HG02642 (cell line): ENCODE measurements at regions not wholly inside any gene's neighbourhood (a gene's known extent, or its start where the extent isn't known, plus 50 kb on each side); places are given as distances from the start of the nearest gene placed in this dataset.
"Not testable (repeated sequence)": the region's sequence is repeated elsewhere in the genome, so short reads cannot be mapped to it uniquely, and the experiment has no call there.

Experiments
- ATAC-seq: cut with Tn5 transposase; IDR thresholded peaks from one replicate; pipeline ENCODE4 v1.9.1; 2021; ENCODE audit warnings: mild to moderate bottlenecking; ENCODE audit not compliant: unreplicated experiment, poor library complexity

DNA sequence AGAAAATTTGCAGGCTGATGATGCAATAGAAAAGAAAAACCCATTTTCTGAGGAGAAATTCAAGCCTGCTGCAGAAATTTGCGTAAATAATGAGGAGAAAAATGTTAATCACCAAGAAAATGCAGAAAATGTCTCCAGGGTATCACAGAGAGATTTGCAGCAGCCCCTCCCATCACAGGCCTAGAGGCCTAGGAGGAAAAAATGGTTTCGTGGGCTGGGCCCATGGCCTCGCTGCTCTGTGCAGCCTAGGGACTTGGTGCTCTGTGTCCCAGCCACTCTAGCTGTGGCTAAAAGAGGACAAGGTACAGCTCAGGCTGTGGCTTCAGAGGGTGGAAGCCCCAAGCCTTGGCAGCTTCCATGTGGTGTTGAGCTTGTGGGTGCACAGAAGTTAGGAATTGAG, 374.8 kb upstream of the BOD1L1 start:
- not testable (repeated sequence) for ATAC-seq

DNA sequence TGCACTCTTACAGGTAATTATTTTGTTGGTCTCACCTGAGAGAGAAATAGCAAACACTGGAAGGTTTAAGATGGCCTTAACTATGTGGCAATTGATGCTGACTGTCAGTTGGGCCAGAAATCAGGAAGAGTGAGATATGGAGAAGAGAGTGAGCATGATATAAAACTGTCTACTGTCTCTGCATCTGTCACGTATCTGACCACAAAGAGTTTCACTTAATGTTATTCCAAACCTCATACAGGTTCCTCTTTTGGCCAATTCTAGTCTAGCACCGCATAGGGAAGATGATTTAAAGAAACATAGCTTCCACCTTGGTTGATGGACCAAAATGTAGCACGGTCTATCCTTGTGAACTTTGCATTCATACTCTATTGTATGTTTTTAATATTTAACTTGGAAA, 381.0 kb upstream of the BOD1L1 start:
- ATAC-seq: no peak

DNA sequence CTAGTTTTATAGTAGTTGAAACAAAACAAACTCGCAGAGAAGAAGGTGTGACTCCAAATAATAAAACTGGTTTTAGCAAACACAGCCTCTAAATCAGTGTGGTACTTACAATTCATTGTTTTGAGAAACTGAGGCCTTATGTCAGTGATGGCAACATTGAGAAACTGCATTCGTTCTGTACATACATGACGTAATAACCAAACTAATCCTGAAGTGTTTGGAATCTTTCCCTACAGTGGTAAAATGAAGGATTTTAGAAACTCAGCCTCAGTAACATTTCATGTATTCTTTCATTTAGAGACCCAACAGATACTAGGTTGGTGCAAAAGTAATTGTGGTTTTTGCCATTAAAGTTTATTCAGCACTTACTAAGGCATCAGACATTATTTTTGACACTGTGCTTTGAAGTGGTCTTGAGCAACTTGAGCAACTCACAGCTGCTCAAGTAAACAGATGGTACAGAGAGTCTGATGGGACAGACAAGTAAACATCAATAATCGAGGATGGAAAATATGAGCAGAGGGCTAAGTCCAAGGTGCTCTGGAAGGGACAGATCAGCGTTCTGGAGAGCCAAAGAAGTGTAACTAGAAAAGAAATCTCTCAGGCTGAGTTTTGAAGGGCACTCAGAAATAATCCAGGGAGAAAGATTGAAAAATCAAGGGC, 390.8 kb upstream of the BOD1L1 start:
- ATAC-seq: no peak

DNA sequence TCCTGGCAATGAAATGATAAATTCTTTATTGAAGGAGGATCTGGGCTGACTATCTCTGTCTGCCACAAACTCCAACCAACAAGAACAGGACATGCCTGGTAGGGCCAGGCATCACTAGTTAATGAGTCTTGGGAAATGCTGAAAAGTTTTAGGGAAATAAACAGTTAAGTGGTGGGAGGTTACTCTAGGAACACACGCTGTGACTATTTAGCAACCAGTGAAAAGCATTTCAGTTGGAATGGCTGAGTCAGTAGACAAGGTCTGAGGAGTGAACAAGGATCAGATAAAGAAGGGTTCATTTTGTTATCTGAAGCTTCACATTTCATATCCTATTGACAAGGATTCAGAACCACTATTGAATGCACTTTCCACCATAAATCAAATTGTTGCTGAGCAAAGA, 394.9 kb upstream of the BOD1L1 start:
- no peak for ATAC-seq

DNA sequence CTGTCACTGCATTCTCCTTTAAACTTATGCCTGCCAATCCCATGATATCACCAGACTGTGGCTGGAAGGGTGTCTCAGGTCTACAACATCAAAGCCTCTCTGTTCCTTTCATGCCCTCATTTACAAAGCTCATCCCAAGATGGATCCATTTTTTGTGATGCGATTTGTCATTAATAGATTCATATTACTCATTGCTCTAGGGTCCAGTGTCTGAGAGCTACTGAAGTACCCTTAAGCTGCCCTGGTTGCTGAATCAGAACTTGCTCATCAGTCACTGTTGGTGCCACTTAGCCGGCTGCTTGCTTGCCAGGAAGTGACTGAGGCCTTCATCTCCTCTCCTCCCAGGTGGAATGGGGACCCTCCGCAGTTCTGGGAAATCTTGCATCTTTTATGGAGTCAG, 395.5 kb upstream of the BOD1L1 start:
- no peak for ATAC-seq

DNA sequence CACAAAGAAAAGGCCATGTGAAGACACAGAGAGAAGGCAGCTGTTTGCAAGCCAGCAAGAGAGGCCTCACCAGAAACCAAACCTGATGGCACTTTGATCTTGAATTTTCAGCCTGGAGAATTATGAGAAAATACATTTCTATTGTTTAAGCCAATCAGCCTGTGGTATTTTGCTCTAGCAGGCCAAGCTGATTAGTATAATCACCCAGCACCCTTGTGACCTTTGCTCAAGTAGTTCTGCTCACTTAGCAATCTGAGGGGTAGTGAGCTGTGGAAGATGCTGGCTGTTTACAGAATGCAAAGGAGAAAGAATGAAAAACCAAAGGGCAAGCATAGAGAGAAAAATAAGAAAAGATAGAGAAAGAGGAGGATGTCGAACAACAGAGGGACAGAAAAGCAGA, 396.4 kb upstream of the BOD1L1 start:
- ATAC-seq: no peak

DNA sequence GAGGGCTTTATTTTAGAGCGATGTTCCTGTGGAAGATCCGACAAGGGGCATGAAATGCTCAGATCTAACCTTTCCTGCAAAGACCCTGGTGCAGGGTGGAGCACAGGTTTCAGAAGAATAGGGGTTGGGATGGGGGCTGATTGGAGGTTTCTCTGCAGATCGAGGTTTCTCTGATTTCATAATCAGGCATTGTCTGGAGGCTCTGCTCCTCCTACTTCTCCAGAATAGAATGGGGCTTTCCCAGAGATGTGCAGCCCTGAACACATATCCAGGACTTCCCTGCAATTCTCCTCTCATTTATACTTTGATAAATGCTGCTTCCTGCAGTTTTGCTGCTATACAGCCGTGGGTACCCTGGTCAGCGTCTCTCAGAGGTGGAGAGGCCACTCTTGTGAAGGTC, 397.6 kb upstream of the BOD1L1 start:
- ATAC-seq: no peak

DNA sequence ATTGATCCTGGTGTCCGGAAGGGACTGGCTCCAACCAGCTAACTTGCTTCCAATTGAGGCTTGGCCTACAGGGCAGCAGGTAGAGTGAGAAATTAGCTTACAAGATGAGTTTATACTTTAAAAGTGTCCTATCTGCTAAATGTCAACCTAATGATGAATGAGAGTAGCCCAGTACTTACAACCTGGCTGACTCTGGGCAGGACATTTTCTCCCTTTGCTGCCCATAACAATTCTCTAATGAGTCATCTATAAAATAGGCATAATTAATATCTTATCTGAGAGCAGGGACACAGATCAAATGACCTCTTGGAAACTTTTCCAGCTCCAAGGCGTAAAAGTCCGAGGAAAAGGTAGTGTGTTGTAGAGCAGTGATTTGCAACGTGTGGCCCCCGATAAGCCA, 398.4 kb upstream of the BOD1L1 start:
- ATAC-seq: no peak

DNA sequence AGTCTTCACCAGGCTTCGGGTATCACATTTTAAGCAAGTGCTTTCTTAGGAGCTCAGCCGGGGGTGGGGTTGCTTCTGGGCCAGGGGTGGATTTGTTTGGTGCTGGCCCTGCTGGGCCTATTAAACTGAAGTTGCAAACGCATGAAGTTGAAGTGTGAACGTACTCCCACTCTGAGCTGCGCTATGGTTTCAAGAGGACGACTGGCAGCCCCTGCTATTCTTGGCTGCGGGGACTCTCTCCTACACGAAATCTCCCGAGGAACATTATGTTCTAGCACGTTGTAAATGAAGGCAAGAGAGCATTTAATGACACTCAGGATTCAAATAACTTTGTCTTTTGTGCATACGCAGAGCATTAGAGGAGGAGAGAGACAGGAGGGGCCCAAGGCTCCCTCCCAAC, 401.3 kb upstream of the BOD1L1 start:
- no peak for ATAC-seq

DNA sequence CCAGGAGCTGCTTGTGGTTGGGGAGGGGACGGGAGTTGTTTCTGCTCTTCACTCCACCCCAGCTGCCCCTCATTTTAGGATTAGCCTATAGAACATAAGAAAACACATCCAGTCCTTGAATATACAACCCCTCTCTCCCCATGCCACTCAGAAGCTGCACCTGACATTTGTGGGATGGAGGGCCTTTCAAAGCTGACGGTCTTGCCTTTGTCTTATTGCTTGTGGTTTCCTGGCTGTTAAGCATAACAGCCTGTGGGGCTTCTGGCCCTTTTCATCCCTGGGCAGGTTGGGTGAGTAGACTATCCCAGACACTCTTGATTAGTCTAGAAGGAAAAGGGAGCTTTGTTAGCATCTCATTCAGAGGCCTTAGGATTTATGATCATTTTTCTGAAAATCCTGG, 407.6 kb upstream of the BOD1L1 start:
- no peak for ATAC-seq

DNA sequence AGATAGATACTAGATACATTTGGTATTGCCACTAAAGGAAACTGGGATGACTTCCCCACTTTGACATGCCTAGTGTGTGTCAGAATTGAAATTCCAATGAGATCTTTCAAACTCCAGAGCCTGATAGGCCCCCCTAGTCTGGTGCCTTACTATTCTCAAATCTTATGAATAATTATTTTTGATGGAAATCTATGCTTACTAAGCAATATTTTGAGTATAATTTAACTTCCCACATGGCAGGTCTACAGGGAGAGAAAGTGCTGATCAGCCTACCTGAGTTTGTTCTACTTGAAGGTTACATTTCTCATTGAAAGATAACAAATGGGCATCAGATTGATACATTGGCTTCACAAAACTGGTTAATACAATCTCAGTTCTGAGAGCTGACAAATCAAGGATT, 415.7 kb upstream of the BOD1L1 start:
- ATAC-seq: no peak

DNA sequence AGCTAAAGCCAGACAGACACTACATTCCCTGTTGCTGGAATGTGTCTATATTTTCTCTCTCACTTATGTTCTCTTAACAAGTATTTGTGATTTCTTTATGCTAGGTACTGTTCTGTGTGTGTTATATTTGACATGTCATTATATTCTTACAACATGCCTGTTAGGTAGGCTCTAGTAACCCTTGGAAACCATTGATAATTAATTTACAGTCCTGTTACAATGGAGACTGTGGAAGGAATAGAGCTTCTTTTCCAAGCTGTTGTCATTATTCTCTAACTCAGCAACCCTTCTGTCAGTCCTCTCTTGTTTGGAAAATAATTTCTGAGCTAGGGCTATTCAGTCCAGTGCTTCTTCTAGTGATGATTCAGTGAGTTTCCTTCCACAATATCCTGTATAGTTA, 419.1 kb upstream of the BOD1L1 start:
- no peak for ATAC-seq

DNA sequence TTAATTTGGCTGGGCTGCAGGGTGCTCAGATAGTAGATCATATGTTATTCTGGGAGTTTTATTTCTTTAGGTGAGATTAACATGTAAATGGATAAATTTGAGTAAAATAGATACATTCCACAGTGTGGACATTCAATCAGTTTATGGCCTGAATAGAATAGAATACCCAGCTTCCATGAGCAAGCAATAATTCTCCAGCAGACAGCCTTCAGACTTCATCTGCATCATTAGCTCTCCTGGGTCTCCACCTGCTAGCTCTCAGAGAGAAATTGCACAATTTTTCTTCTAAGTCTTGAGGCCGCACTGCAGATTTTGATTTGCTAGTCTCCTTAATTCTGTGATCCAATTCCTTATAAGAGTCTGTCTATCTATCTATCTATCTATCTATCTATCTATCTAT, 420.3 kb upstream of the BOD1L1 start:
- no peak for ATAC-seq

DNA sequence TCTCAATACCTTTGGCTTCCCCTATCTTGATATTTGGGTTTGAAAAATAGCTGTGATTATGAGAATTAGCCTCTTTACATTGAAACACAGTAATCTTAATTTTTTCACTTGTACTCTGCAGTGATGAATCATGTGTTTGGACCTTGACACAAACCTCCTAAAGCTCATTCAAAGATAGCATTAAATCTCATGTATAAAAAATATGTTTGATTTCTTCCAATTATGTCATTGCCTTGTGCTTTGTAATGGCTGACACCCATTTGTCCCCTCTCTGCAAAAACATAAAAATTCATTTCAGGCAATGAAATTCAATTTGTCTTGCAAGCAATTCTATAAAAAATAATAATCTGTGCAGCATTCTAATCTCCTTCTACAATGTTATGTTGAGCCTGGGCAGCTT, 422.4 kb upstream of the BOD1L1 start:
- ATAC-seq: no peak

DNA sequence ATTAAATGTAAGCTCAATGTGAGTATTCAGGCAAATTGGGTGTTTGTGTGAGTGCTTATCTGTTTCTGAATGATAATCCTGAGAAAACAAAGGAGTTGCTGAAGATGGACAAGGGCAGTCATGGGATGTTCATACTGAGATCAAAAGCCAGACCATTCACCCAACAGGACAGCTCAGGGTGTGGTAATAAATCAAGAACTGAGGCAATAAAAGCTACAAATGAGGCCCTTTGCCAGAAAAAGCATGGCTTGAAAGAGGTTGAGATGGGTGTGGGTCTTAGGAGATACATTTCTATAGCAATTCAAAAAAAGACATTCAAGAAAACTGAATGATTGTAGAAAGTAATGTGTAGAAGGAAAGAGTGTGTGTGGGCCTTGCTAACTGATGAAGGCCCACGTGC, 425.8 kb upstream of the BOD1L1 start:
- no peak for ATAC-seq

DNA sequence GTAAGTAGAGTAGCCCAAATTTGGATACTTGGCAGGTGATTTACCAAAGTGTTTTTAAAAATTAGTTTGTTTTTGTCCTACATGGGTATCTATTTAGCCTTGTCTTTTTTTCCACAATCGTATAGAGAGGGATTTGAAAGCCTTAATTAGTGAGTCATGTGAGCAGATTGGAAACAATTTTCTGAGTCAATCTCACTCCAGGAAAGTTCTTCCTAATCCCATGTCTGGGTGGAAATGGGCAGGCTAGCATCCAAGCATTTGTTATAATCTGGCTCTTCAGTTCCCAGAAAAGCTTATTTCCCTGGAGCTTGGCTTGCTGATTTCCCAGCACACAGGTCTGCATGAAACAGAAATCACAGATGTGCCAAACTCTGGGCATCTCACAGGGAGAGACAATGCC, 426.9 kb upstream of the BOD1L1 start:
- no peak for ATAC-seq

DNA sequence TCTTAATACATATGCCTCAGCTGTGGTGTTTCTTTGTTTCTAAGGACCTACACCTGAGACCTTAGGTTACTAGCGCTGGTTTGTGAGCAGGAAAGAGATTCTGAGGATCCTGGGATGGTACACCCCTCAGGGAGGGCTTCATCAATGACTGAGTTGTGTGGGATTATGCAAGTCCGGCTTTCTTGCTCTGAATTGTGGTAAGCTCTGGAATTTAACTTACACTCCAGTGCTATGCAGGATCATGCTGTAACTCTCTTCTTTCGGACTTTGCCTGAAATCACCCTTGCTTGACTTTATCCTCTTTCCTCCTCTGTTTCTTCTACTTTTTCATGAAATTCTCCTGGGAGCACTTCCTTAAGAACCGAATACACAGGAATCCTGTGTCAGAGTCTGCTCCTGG, 431.5 kb upstream of the BOD1L1 start:
- ATAC-seq: no peak

DNA sequence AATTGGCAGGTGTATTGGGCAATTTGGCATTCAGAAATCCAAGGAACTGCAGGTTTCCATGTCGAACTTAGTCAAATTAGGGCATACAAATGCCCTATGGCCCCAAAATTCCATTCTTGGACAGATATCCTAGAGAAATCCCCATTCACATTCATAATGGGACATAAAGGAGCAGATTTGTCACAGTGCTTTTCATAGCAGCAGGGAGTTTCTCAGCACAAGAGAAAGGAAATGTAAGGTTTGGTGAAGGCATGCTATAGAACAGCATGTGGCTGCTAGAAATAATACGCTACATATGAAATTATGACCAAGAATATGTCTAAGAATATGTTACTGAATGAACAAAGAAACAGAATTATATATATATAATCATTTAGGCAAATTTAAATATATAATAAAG, 437.5 kb upstream of the BOD1L1 start:
- ATAC-seq: no peak

DNA sequence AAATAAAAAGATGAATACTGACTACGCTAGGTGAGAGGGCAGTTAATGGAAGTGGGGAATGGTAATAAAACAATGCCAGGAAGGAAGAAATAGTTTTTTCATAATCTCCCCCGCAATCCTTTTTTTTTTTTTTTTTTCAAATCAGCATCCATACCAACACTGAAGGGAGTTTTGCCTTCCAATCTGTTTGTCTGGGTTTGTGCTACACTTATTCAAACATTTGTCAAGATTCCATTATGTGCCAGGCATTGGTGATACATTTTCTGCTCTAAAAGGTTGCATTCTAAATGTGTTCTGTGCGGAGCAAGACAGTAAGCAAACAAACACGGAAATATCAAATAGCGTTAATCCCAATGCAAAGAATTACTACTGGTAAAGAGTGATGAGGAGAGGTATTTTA, 437.9 kb upstream of the BOD1L1 start:
- ATAC-seq: no peak

DNA sequence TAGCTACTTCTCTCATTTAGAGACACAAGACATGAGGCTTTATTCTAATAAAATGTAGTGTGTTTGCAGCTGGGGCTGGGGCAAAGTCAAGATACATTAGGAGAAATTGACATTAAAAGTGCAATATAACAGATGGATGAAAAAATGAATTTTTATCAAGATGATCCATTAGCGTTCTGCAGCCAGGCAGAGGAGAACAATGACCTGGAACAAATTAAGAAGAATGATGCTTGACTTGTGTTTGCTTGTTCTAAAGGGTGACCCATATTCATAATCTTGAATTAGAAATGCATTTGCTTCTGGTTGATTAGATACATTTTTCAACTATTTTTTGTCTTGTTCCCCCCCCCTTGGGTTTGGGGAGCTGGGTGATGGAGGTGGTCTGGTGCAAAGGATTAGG, 439.5 kb upstream of the BOD1L1 start:
- ATAC-seq: no peak

DNA sequence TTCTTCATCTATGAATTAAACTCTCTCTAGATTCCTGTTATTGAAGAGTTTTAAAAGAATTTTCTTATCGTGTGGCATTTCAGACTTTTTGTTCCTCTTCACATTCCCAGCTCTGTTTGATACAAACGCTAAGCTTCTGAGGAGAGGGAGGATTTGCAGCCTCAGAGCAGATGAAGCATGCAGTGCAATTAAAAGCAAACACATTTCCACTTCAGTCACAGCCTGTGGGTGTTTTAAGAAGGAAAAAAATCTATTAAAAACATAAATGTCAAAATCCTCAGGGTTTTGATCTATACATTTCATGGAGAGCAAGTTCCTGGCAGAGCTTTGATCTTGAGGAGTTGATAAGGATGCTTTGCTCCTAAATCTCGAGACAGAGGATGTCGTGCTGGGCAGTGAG, 442.4 kb upstream of the BOD1L1 start:
- no peak for ATAC-seq

DNA sequence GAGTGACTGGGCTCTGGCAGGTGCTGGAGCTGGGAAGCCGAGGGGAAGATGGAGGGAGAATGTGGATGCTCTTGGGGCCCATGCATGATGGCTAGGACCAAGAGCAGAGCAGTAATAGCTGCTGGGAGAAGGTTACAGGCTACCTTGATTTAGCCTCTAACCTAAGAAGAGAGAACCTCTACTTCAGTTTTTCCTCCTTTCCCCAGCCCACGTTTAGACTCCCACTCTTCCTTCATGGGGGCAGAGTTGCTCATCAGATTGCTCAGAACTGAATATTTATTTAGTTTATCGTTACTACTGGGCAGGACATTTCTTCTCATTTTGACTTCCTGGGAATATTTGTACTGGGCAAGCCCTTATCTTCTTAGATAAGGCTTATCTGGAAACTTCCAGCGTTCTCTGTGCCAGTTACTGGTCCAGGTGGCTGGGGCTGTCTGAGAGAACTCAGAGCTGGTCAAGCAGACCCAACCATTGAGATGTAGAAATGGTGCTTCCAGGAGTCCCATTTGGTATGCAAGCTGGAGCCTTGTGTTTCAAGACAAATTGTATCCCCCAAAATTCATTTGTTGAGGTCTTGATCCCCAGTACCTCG, 442.9 kb upstream of the BOD1L1 start:
- no peak for ATAC-seq

DNA sequence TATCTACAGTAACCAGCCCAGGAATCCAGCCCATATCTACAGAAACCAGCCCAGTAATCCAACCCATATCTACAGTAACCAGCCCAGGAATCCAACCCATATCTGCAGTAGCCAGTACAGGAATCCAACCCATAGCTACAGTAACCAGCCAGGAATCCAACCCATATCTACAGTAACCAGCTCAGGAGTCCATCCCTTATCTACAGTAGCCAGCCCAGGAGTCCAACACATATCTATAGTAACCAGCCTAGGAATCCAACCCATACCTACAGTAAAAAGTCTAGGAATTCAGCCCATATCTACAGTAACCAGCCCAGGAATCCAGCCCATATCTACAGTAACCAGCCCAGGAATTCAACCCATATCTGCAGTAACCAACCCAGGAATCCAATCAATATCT, 445.0 kb upstream of the BOD1L1 start:
- no peak for ATAC-seq
